SK-N-SH treated with all-trans-retinoic acid at 6 μM for 48 hours (cell line): ENCODE measurements at regions not wholly inside any gene's neighbourhood (a gene's known extent, or its start where the extent isn't known, plus 50 kb on each side); places are given as distances from the start of the nearest gene placed in this dataset.

Source experiments
- ATAC-seq: fragments of 200-7000 bp; cut with Tn5 transposase; 3 replicates; pipeline ENCODE4 v1.9.1; 2020; ENCODE audit warnings: mild to moderate bottlenecking, moderate library complexity
- ARNTL ChIP-seq: fragments of 450-650 bp; formaldehyde crosslinking; IDR thresholded peaks from 2 replicates; pipeline ENCODE4 v1.5.0; 2020; ENCODE audit warnings: low read depth, mild to moderate bottlenecking, moderate library complexity, borderline replicate concordance
- BACH2 ChIP-seq: fragments of 250-450 bp; sonication (Bioruptor Pico); IDR thresholded peaks from 2 replicates; pipeline ENCODE4 v1.9.0; 2021; ENCODE audit warnings: mild to moderate bottlenecking, borderline replicate concordance
- CREB5 ChIP-seq: fragments of 250-450 bp; sonication (Bioruptor Pico); IDR thresholded peaks from 2 replicates; pipeline ENCODE4 v1.5.1; 2020; ENCODE audit warnings: low read depth, mild to moderate bottlenecking, moderate library complexity
- CSDC2 ChIP-seq: fragments of 250-450 bp; sonication (Bioruptor Pico); IDR thresholded peaks from 2 replicates; pipeline ENCODE4 v1.5.0; 2020; ENCODE audit warnings: mild to moderate bottlenecking, moderate library complexity
- CSRNP3 ChIP-seq: fragments of 250-450 bp; sonication (Bioruptor Pico); IDR thresholded peaks from 2 replicates; pipeline ENCODE4 v1.5.1; 2021; ENCODE audit warnings: mild to moderate bottlenecking, moderate library complexity
- ESRRG ChIP-seq: fragments of 250-450 bp; sonication (Bioruptor Pico); IDR thresholded peaks from 2 replicates; pipeline ENCODE4 v1.6.1; 2021; ENCODE audit warnings: mild to moderate bottlenecking
- GLIS3 ChIP-seq: fragments of 250-450 bp; sonication (Bioruptor Pico); IDR thresholded peaks from 2 replicates; pipeline ENCODE4 v1.5.0; 2020; ENCODE audit warnings: mild to moderate bottlenecking, moderate library complexity
- ISL1 ChIP-seq: fragments of 250-450 bp; sonication (Bioruptor Pico); IDR thresholded peaks from 2 replicates; pipeline ENCODE4 v2.1.2; 2022; ENCODE audit warnings: mild to moderate bottlenecking, moderate library complexity
- OSR1 ChIP-seq: fragments of 250-450 bp; sonication (Bioruptor Pico); IDR thresholded peaks from 2 replicates; pipeline ENCODE4 v1.8.0; 2022; ENCODE audit warnings: moderate library complexity, mild to moderate bottlenecking, inconsistent platforms
- PPARA ChIP-seq: fragments of 250-450 bp; sonication (Bioruptor Pico); IDR thresholded peaks from 2 replicates; pipeline ENCODE4 v1.5.0; 2020; ENCODE audit warnings: mild to moderate bottlenecking, borderline replicate concordance
- RARB ChIP-seq: fragments of 250-450 bp; sonication (Bioruptor Pico); IDR thresholded peaks from 2 replicates; pipeline ENCODE4 v1.8.0; 2021; ENCODE audit warnings: mild to moderate bottlenecking, moderate library complexity
- SNAI2 ChIP-seq: fragments of 250-450 bp; sonication (Bioruptor Pico); IDR thresholded peaks from 2 replicates; pipeline ENCODE4 v1.5.0; 2020; ENCODE audit warnings: mild to moderate bottlenecking, moderate library complexity
- TOX ChIP-seq: fragments of 250-450 bp; sonication (Bioruptor Pico); IDR thresholded peaks from 2 replicates; pipeline ENCODE4 v1.8.0; 2021; ENCODE audit warnings: mild to moderate bottlenecking, moderate library complexity, borderline replicate concordance
- TSHZ2 ChIP-seq: fragments of 250-450 bp; sonication (Bioruptor Pico); IDR thresholded peaks from 2 replicates; pipeline ENCODE4 v1.5.0; 2020; ENCODE audit warnings: mild to moderate bottlenecking, moderate library complexity
- ZC3H10 ChIP-seq: fragments of 250-450 bp; sonication (Bioruptor Pico); IDR thresholded peaks from 2 replicates; pipeline ENCODE4 v1.5.1; 2021; ENCODE audit warnings: mild to moderate bottlenecking, moderate library complexity
- ZFP3 ChIP-seq: fragments of 250-450 bp; sonication (Bioruptor Pico); IDR thresholded peaks from 2 replicates; pipeline ENCODE4 v1.5.0; 2020; ENCODE audit warnings: mild to moderate bottlenecking, moderate library complexity
- ZFP30 ChIP-seq: fragments of 450-650 bp; formaldehyde crosslinking; IDR thresholded peaks from 2 replicates; pipeline ENCODE4 v1.5.0; 2022; ENCODE audit warnings: mild to moderate bottlenecking, moderate library complexity
- ZNF565 ChIP-seq: fragments of 450-650 bp; formaldehyde crosslinking; conservative IDR thresholded peaks from 2 replicates; pipeline ENCODE4 v1.5.0; 2020; ENCODE audit warnings: low read depth, mild to moderate bottlenecking, moderate library complexity
- ZNF70 ChIP-seq: fragments of 450-650 bp; formaldehyde crosslinking; IDR thresholded peaks from 2 replicates; pipeline ENCODE4 v1.5.0; 2020; ENCODE audit warnings: mild to moderate bottlenecking, moderate library complexity
- ZNF8 ChIP-seq: fragments of 450-650 bp; formaldehyde crosslinking; IDR thresholded peaks from 2 replicates; pipeline ENCODE4 v1.5.0; 2020; ENCODE audit warnings: mild to moderate bottlenecking, moderate library complexity
- TF ChIP-seq, protein P1 (sequence below): fragments of 250-450 bp; sonication (Bioruptor Pico); IDR thresholded peaks from 2 replicates; pipeline ENCODE4 v1.8.0; 2021; ENCODE audit warnings: low read depth, mild to moderate bottlenecking, moderate library complexity, borderline replicate concordance

GRCh38 chr1:90274376-90274775 is 279.5 kb downstream of the ZNF326 start:
- no peak for TF ChIP-seq CSDC2 (CRISPR knock-in tag)
- TF ChIP-seq ZNF8 (CRISPR knock-in tag) = no peak
- no peak for TF ChIP-seq CREB5 (CRISPR knock-in tag)
- no peak for TF ChIP-seq CSRNP3 (CRISPR knock-in tag)
- TF ChIP-seq ZNF565 (CRISPR knock-in tag) = no peak
- no peak for TF ChIP-seq TOX (CRISPR knock-in tag)
- TF ChIP-seq ZNF70 = no peak
- TF ChIP-seq ZC3H10 = no peak
- no peak for TF ChIP-seq ZFP3 (CRISPR knock-in tag)
- ATAC-seq = no peak

DNA sequence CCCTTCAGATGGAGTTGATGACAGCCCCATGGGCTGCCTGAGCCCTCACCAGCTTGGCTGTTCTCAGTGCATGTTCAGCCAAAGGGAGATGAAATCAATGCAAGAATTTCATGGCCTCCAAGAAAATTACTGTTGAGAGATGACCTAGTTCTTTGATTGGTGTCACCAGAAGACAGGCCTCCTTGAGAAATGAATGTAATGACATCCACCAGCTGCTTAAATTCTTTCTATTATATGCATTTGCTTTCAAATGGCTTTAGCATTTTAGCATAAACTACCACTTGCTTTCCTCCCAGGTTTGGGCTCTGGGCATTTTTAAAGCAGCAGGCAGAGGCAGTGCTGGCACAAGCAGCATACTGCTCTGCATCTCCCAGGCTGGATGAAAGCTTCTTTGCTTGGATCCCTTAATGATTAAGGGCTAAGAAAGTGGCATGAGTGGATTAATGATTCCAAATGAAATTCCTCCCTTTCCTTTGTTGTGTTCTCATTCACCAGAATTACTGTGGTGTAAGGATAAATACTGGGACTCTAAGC is 278.4 kb downstream of the ZNF326 start:
- TF ChIP-seq ZNF565 (CRISPR knock-in tag) (no peak), GLIS3 (CRISPR knock-in tag) (no peak), CSDC2 (CRISPR knock-in tag) (no peak), ZNF8 (CRISPR knock-in tag) (no peak), SNAI2 (CRISPR knock-in tag) (no peak), ARNTL (CRISPR knock-in tag) (no peak), TSHZ2 (CRISPR knock-in tag) (no peak), CREB5 (CRISPR knock-in tag) (no peak), OSR1 (CRISPR knock-in tag) (no peak)
- TF ChIP-seq, protein P1, sequence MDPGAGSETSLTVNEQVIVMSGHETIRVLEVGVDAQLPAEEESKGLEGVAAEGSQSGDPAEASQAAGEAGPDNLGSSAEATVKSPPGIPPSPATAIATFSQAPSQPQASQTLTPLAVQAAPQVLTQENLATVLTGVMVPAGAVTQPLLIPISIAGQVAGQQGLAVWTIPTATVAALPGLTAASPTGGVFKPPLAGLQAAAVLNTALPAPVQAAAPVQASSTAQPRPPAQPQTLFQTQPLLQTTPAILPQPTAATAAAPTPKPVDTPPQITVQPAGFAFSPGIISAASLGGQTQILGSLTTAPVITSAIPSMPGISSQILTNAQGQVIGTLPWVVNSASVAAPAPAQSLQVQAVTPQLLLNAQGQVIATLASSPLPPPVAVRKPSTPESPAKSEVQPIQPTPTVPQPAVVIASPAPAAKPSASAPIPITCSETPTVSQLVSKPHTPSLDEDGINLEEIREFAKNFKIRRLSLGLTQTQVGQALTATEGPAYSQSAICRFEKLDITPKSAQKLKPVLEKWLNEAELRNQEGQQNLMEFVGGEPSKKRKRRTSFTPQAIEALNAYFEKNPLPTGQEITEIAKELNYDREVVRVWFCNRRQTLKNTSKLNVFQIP = no peak
- ATAC-seq = no peak

GRCh38 chr1:90262791-90263190 is 267.9 kb downstream of the ZNF326 start:
- TF ChIP-seq ZFP3 (CRISPR knock-in tag) = no peak
- TF ChIP-seq TOX (CRISPR knock-in tag) = no peak
- no peak for TF ChIP-seq PPARA (CRISPR knock-in tag)
- no peak for TF ChIP-seq ESRRG
- TF ChIP-seq ISL1 (CRISPR knock-in tag) = no peak
- TF ChIP-seq, all 23 proteins: peak for 0
- ATAC-seq = no peak

DNA sequence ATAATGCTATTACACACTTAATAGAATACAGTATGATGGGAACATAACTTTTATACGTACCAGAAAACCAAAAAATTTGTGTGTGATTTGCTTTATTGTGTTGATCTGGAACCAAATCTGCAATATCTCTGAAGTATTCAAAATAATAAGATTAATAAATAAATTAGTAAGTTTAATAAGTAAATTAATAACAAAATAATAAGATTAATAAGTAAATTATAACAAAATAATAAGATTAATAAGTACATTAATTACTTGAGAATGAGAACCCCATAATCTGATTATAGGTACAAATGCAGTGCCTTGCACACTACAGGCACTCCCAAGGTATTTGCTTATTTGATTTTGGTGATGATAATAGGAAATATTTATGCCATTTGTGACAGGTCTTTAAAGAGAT is 267.4 kb downstream of the ZNF326 start:
- TF ChIP-seq ZFP30 (CRISPR knock-in tag) = no peak
- no peak for TF ChIP-seq CSDC2 (CRISPR knock-in tag)
- TF ChIP-seq ZNF70 = no peak
- no peak for TF ChIP-seq SNAI2 (CRISPR knock-in tag)
- TF ChIP-seq ARNTL (CRISPR knock-in tag) = no peak
- TF ChIP-seq ZFP3 (CRISPR knock-in tag) = no peak
- no peak for TF ChIP-seq OSR1 (CRISPR knock-in tag)
- no peak for TF ChIP-seq GLIS3 (CRISPR knock-in tag)
- no peak for TF ChIP-seq TSHZ2 (CRISPR knock-in tag)
- no peak for TF ChIP-seq PPARA (CRISPR knock-in tag)
- TF ChIP-seq, protein P1 = no peak
- no peak for TF ChIP-seq TOX (CRISPR knock-in tag)
- no peak for TF ChIP-seq BACH2 (CRISPR knock-in tag)
- TF ChIP-seq RARB (CRISPR knock-in tag) = no peak
- TF ChIP-seq, all 23 proteins: peak for 0
- ATAC-seq = no peak
